ENCODE measurements at regions not wholly inside any gene's neighbourhood (a gene's known extent, or its start where the extent isn't known, plus 50 kb on each side); places are given as distances from the start of the nearest gene placed in this dataset.

DNA sequence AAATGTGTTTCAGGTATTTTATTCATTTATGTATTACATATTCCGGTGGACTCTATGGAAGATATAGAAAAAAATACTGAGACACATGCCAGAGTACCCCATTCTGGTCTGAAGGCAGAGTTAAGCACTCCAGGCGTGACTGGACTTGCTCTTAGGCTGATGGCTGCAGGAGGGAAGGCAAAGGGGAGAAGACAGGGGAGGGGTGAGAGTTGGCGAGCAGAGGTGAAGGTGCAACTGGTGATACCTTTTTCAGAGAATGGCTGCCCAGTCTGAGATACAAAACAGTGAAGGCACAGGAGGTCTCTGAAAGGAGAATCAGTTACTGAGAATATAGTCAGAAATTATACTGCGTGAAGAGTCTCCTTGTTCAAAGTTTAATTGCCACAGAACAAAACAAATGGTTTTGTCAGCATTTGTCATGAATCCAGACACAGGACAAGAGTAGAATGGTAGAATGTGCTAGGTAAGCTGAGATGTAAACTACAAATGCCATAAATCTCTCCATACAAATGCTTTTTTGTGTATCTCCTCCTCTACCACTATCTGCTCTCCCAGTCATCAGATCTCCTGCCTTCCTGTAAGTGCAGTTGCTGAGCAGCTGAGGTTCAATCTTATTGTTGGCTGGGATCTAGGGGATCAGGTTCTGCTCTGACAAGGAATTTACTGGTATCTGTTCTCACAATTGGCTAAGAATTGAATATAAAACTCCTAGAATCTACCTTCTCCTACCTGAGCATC is 104.2 kb upstream of the DST start:
- H3K4me1 Mint-ChIP-seq (ENCODE audit: low read depth), result no peaks in the 10 kb centered on the region
- DNase-seq (no peak), ATAC-seq (no peak)
- no peak overlapping the region for H3K4me3 Mint-ChIP-seq
- CTCF ChIA-PET, result no interaction called here
- H3K36me3 Mint-ChIP-seq (ENCODE audit: low read depth), result no peaks in the 10 kb centered on the region
- peaks cover 10% of the 10 kb centered on the region for H3K27me3 Mint-ChIP-seq (ENCODE audit: low read depth)
- no peaks in the 10 kb centered on the region for H3K9me3 Mint-ChIP-seq (ENCODE audit: insufficient read depth)
- H3K27ac Mint-ChIP-seq, result no peak overlapping the region
- POLR2A ChIA-PET, result no interaction called here

DNA sequence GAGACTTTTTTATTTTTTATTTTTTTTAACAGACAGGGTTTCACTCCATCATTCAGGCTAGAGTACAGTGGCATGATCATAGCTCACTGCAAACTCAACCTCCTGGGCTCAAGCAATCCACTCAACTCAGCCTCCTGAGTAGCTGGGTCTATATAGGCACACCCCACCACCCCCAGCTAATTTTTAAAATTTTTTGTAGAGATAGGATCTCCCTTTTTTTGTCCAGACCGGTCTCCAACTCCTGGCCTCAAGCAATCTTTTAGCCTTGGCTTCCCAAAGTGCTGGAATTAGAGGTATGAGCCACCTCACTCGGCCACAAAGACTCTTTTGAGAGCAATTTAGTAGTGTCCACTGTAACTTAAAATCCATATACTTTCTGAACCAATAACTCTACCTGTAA is 103.3 kb upstream of the DST start:
- H3K4me3 Mint-ChIP-seq, result no peak overlapping the region
- no peak for DNase-seq
- H3K4me1 Mint-ChIP-seq (ENCODE audit: low read depth), result no peaks in the 10 kb centered on the region
- ATAC-seq, result no peak
- ChIA-PET CTCF (no interaction called here), POLR2A (no interaction called here)
- H3K27ac Mint-ChIP-seq, result no peak overlapping the region
- no peaks in the 10 kb centered on the region for H3K36me3 Mint-ChIP-seq (ENCODE audit: low read depth)
- H3K9me3 Mint-ChIP-seq (ENCODE audit: insufficient read depth), result no peaks in the 10 kb centered on the region
- peaks cover 13% of the 10 kb centered on the region for H3K27me3 Mint-ChIP-seq (ENCODE audit: low read depth)

DNA sequence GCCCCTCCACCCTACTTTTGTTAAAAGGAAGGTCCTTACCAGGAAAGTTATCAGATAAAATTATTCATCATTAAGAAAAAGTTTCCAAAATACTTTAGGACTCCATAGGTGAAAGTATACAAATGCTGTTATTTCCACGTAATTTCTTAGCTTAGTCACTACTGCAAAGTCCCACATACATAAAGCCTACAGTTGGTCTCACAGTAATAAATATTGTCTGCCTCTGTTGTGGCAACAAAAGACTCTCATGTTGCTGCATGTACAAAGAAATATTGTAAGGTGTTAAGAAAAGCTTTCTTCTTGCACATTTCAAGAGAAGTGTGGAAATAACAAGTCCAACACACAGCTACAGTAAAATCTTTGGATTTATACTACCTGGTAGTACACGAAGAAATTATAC is 102.4 kb upstream of the DST start:
- Mint-ChIP-seq H3K9me3 (ENCODE audit: insufficient read depth) (no peaks in the 10 kb centered on the region), H3K36me3 (ENCODE audit: low read depth) (no peaks in the 10 kb centered on the region), H3K27me3 (ENCODE audit: low read depth) (peaks cover 13% of the 10 kb centered on the region), H3K27ac (no peak overlapping the region), H3K4me3 (no peak overlapping the region), H3K4me1 (ENCODE audit: low read depth) (no peaks in the 10 kb centered on the region)
- DNase-seq (no peak), ATAC-seq (no peak)
- CTCF ChIA-PET, result no interaction called here
- POLR2A ChIA-PET, result no interaction called here

DNA sequence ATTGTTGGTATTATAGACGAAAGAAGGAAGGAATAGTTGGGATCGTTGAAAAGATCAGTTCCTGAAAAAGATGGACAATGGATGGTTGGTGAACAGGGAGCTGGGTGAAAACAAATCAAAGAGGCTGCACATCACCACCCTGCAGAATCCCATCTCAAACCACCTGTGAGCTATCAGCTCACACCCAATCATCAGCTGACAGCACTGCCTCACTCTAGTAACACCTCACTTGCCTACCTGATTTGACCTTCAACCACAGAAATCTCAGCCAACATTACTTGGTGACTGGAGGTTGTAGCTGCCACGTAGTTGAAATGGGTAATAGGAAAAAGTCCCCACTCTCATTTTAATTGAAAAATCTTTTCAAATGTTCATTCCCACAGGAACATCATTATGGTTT is 101.8 kb upstream of the DST start:
- ChIA-PET POLR2A (interaction anchor here (0.7 kb wide), 1 partner anchor 15 kb away, joined by 3 read pairs; no protein-coding TSS in a partner anchor), CTCF (no interaction called here)
- ATAC-seq (no peak), DNase-seq (no peak)
- no peak overlapping the region for H3K27ac Mint-ChIP-seq
- H3K9me3 Mint-ChIP-seq (ENCODE audit: insufficient read depth), result no peaks in the 10 kb centered on the region
- no peaks in the 10 kb centered on the region for H3K36me3 Mint-ChIP-seq (ENCODE audit: low read depth)
- H3K27me3 Mint-ChIP-seq (ENCODE audit: low read depth), result peaks cover 13% of the 10 kb centered on the region
- no peak overlapping the region for H3K4me3 Mint-ChIP-seq
- H3K4me1 Mint-ChIP-seq (ENCODE audit: low read depth), result no peaks in the 10 kb centered on the region

DNA sequence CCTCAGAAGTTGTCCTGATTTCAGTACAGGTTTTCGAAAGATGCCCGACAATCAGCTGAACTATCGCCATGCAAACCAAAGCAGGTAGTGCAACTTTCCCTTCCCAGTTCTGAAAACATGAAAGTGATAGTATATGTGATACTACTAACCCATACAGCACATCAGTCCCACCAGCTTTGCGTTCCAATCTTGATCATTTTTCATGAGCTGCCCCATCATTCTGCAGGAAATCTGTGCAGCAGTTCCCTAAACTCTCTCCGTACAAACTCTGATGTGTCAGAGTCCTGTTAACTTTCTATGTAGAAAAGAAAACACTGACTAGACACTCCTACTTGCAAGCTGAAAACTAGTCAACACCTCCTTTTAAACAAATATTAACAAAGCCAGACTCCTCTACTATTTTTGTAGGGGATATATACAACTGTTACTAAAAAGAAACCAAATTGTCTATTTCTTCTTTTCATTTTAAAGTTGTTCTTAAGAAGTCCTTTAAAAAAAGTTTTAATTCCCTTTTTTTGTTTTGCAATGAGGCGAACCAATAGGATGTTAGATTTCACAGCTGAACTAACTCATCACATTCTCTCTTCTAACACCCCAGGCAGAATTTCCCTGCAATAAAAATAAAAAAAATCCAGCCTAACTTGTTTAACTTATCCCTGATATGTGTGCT is 99.6 kb upstream of the DST start:
- H3K4me3 Mint-ChIP-seq, result no peak overlapping the region
- H3K36me3 Mint-ChIP-seq (ENCODE audit: low read depth), result no peaks in the 10 kb centered on the region
- H3K9me3 Mint-ChIP-seq (ENCODE audit: insufficient read depth), result no peaks in the 10 kb centered on the region
- H3K4me1 Mint-ChIP-seq (ENCODE audit: low read depth), result no peaks in the 10 kb centered on the region
- CTCF ChIA-PET, result interaction anchor here (0.8 kb wide), 1 partner anchor 109 kb away, joined by 3 read pairs; no protein-coding TSS in a partner anchor
- peaks cover 13% of the 10 kb centered on the region for H3K27me3 Mint-ChIP-seq (ENCODE audit: low read depth)
- DNase-seq (no peak), ATAC-seq (no peak)
- POLR2A ChIA-PET, result no interaction called here
- no peak overlapping the region for H3K27ac Mint-ChIP-seq

DNA sequence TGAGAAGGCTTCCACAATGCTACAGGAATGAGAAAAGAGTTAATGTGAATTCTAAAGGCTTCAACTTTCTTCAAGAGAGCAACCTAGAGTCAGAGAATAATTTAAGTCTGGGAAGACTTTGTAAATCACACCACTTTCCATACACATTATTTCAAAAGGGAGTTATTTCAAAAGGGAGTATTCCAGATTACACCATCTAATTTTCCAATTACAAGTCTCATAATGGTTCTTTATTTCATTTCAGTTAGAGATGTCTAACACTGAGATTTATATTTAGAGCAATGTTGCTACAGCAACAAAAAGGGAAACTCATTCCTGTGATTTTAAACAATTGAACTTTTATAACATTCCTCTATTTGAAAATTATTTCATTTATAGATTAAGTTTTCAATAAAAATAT is 98.8 kb upstream of the DST start:
- Mint-ChIP-seq H3K4me3 (no peak overlapping the region), H3K27ac (no peak overlapping the region), H3K9me3 (ENCODE audit: insufficient read depth) (no peaks in the 10 kb centered on the region), H3K4me1 (ENCODE audit: low read depth) (no peaks in the 10 kb centered on the region), H3K27me3 (ENCODE audit: low read depth) (peaks cover 7% of the 10 kb centered on the region), H3K36me3 (ENCODE audit: low read depth) (no peaks in the 10 kb centered on the region)
- no peak for DNase-seq
- ChIA-PET CTCF (interaction anchor here (0.8 kb wide), 1 partner anchor 110 kb away, joined by 3 read pairs; no protein-coding TSS in a partner anchor), POLR2A (no interaction called here)
- no peak for ATAC-seq

DNA sequence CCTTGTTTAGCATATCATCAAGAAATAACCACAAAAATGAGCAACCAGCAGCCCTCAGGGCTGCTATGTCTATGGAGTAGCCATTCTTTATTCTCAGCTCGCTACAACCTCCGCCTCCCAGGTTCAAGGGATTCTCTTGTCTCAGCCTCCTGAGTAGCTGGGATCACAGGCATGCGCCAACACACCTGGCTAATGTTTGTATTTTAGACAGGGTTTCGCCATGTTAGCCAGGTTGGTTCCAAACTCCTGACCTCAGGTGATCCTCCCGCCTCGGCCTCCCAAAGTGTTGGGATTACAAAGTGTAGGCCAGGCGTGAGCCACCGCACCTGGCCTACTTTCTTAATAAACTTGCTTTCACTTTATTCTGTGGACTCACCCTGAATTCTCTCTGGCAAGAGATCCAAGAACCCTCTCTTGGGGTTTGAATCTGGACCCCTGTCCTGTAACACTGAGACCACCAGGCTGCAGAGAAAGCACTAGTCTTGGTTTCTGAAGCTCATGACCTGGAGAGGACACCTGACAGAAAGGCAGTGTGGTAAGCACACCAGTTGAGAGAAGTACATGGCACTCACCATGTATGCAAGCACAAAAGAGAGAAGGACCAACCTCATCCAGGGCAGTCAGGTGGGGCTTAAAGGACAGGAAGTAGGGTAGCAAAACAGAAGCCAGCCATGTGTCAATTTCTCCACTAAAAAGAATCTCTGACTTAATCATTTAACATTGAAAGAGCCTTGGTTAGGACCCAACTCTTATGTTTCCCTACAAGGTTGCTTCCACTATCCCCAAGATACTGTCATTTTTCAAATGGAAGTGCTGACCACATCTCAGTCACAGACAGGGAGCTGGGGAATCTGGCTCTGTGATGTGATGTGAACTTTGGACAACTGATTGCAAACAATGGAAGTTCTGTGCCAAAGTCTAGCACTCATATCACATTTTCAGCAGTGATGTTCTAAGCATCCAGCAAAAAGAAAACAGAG is 97.4 kb upstream of the DST start:
- no peaks in the 10 kb centered on the region for H3K9me3 Mint-ChIP-seq (ENCODE audit: insufficient read depth)
- no peaks in the 10 kb centered on the region for H3K4me1 Mint-ChIP-seq (ENCODE audit: low read depth)
- DNase-seq, result no peak
- ATAC-seq, result no peak
- H3K27ac Mint-ChIP-seq, result no peak overlapping the region
- H3K4me3 Mint-ChIP-seq, result no peak overlapping the region
- no peaks in the 10 kb centered on the region for H3K36me3 Mint-ChIP-seq (ENCODE audit: low read depth)
- POLR2A ChIA-PET, result no interaction called here
- CTCF ChIA-PET, result no interaction called here
- peaks cover 7% of the 10 kb centered on the region for H3K27me3 Mint-ChIP-seq (ENCODE audit: low read depth)

DNA sequence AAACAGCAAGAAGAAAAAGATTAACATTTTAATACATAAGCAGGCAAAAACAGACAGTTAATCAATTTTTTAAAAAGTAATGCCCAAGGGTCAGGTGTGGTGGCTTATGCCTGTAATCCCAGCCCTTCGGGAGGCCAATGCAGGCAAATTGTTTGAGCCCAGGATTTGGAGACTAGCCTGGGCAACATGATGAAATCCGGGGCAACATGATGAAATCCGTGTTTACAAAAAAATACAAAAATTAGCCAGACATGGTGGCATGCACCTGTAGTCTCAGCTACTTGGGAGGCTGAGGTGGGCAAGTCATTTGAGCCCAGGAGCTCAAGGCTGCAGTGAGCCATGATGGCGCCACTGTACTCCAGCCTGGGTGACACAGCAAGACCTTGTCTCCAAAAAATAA is 94.1 kb upstream of the DST start:
- ATAC-seq (no peak), DNase-seq (no peak)
- H3K27me3 Mint-ChIP-seq (ENCODE audit: low read depth), result peaks cover 8% of the 10 kb centered on the region
- no peaks in the 10 kb centered on the region for H3K4me1 Mint-ChIP-seq (ENCODE audit: low read depth)
- no peak overlapping the region for H3K4me3 Mint-ChIP-seq
- CTCF ChIA-PET, result no interaction called here
- H3K27ac Mint-ChIP-seq, result no peak overlapping the region
- H3K9me3 Mint-ChIP-seq (ENCODE audit: insufficient read depth), result no peaks in the 10 kb centered on the region
- POLR2A ChIA-PET, result no interaction called here
- no peaks in the 10 kb centered on the region for H3K36me3 Mint-ChIP-seq (ENCODE audit: low read depth)

DNA sequence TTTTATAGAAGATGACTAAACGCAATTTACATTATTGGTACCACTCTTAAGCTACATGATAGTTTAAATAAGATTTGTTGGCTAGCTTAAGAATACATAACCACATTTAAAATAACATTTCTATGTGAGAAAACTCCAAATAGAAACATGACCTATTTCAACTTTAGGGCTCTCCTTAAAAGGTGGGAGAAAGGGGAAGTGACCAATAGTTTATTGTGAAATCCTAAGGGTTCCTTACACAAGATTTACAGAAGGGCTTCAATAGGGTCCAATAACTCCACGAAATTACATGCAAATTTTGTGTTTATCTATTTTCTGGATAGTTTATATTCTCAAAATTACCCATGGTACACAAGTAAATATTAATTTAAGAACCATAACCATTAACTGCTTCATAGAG is 91.6 kb upstream of the DST start:
- POLR2A ChIA-PET, result no interaction called here
- DNase-seq, result no peak
- CTCF ChIA-PET, result no interaction called here
- Mint-ChIP-seq H3K4me3 (no peak overlapping the region), H3K9me3 (ENCODE audit: insufficient read depth) (no peaks in the 10 kb centered on the region), H3K27ac (no peak overlapping the region), H3K27me3 (ENCODE audit: low read depth) (peaks cover 4% of the 10 kb centered on the region), H3K36me3 (ENCODE audit: low read depth) (no peaks in the 10 kb centered on the region), H3K4me1 (ENCODE audit: low read depth) (no peaks in the 10 kb centered on the region)
- no peak for ATAC-seq

DNA sequence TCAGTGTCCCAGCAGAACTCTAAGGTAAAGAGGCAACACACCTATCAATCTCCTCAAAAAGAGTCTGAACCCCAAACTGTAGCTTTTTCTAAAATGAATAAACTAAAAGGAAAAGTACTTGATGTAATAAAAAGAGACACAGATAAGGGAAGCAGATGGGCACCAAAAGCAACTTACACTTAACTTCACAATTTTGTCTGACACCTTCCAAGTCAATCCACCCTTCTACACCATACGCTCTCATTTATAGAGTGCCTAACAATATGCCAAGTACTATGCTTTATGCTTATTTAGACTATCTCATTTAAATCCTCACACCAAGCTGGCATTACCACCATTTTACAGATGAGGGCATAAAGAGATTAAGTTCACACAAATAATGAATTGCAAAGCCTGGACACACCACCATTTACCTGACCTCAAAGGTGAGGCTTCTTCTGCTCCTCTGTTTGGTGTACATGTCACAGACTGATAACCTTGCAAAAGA is 90.6 kb upstream of the DST start:
- DNase-seq, result no peak
- CTCF ChIA-PET, result interaction anchor here (1.1 kb wide), 1 partner anchor 24 kb away, joined by 3 read pairs; no protein-coding TSS in a partner anchor

DNA sequence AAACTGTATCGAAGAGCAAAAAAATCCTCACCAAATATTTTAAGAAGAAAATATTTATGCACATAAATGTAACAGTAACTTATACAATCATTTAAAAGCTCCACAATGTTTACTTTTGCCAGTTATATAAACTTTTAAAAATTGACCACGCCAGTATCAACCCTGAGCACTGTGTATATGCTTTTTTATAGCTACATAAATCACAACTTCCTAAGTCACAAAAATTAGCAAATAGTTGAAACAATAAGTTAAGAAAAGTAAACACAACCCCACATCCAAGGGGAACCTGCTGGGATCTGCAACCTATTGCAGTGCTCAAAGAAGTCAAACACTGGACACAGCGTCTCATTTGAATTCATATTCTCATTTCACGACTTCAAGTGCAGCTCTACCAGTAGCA is 89.8 kb upstream of the DST start:
- no peak overlapping the region for H3K27ac Mint-ChIP-seq
- DNase-seq, result no peak
- CTCF ChIA-PET, result interaction anchor here (1.1 kb wide), 1 partner anchor 23 kb away, joined by 3 read pairs; no protein-coding TSS in a partner anchor
- no peaks in the 10 kb centered on the region for H3K4me1 Mint-ChIP-seq (ENCODE audit: low read depth)
- H3K9me3 Mint-ChIP-seq (ENCODE audit: insufficient read depth), result no peaks in the 10 kb centered on the region
- POLR2A ChIA-PET, result no interaction called here
- no peaks in the 10 kb centered on the region for H3K36me3 Mint-ChIP-seq (ENCODE audit: low read depth)
- H3K27me3 Mint-ChIP-seq (ENCODE audit: low read depth), result peaks cover 4% of the 10 kb centered on the region
- no peak for ATAC-seq
- no peak overlapping the region for H3K4me3 Mint-ChIP-seq

More for the DNA sequence above, 90.6 kb upstream of the DST start:
- POLR2A ChIA-PET, result no interaction called here
- ATAC-seq, result no peak
- no peak overlapping the region for H3K4me3 Mint-ChIP-seq
- H3K4me1 Mint-ChIP-seq (ENCODE audit: low read depth), result no peaks in the 10 kb centered on the region
- no peaks in the 10 kb centered on the region for H3K36me3 Mint-ChIP-seq (ENCODE audit: low read depth)
- H3K27ac Mint-ChIP-seq, result no peak overlapping the region
- H3K27me3 Mint-ChIP-seq (ENCODE audit: low read depth), result peaks cover 4% of the 10 kb centered on the region
- no peaks in the 10 kb centered on the region for H3K9me3 Mint-ChIP-seq (ENCODE audit: insufficient read depth)
